Type B pancreatic cell (in vitro differentiated cells): ENCODE measurements at regions not wholly inside any gene's neighbourhood (a gene's known extent, or its start where the extent isn't known, plus 50 kb on each side); places are given as distances from the start of the nearest gene placed in this dataset.

Experiments
- DNase-seq: peaks from one replicate; pipeline ENCODE4 v3.0.0; 2021; ENCODE audit warnings: mixed read lengths; ENCODE audit not compliant: unreplicated experiment; ENCODE audit errors: extremely low spot score
- H3K27ac Mint-ChIP-seq: 2 replicates; pipeline ENCODE4 v1.8.0; 2021; ENCODE audit warnings: mild to moderate bottlenecking, mixed read lengths
- H3K27me3 Mint-ChIP-seq: 2 replicates; pipeline ENCODE4 v1.8.0; 2021; ENCODE audit warnings: mixed read lengths
- H3K36me3 Mint-ChIP-seq: 2 replicates; pipeline ENCODE4 v1.8.0; 2021; ENCODE audit warnings: mixed read lengths
- H3K4me1 Mint-ChIP-seq: one replicate; pipeline ENCODE4 v1.8.0; 2021; ENCODE audit warnings: mixed read lengths; ENCODE audit not compliant: unreplicated experiment
- H3K4me3 Mint-ChIP-seq: 2 replicates; pipeline ENCODE4 v1.8.0; 2021; ENCODE audit warnings: mild to moderate bottlenecking, mixed read lengths
- H3K9me3 Mint-ChIP-seq: 2 replicates; pipeline ENCODE4 v1.8.0; 2021; ENCODE audit warnings: mixed read lengths
- CTCF ChIP-seq: fragments of 200-600 bp; sonication (generic); conservative IDR thresholded peaks from 2 replicates; pipeline ENCODE4 v1.5.0; 2021; ENCODE audit warnings: antibody characterized with exemption, mild to moderate bottlenecking

GRCh38 chr6:48490658-48491057 is 379.7 kb upstream of the PTCHD4 start:
- Mint-ChIP-seq H3K4me3 (no peak overlapping the region), H3K9me3 (no peaks in the 10 kb centered on the region), H3K36me3 (no peaks in the 10 kb centered on the region), H3K27me3 (no peaks in the 10 kb centered on the region), H3K27ac (no peak overlapping the region), H3K4me1 (no peaks in the 10 kb centered on the region)
- no peak for DNase-seq
- TF ChIP-seq CTCF: no peak

- no peaks in the 10 kb centered on the region for H3K36me3 Mint-ChIP-seq
- no peak for TF ChIP-seq CTCF
- no peak overlapping the region for H3K27ac Mint-ChIP-seq
Measured at GRCh38 chr6:48486876-48487275, 375.9 kb upstream of the PTCHD4 start.

GRCh38 chr6:48486373-48486772 is 375.4 kb upstream of the PTCHD4 start:
- TF ChIP-seq CTCF: no peak
- Mint-ChIP-seq H3K27ac (no peak overlapping the region), H3K4me1 (no peaks in the 10 kb centered on the region), H3K27me3 (no peaks in the 10 kb centered on the region), H3K9me3 (no peaks in the 10 kb centered on the region), H3K4me3 (no peak overlapping the region), H3K36me3 (no peaks in the 10 kb centered on the region)
- DNase-seq: no peak

More at GRCh38 chr6:48486876-48487275, 375.9 kb upstream of the PTCHD4 start:
- no peak for DNase-seq
- H3K4me1 Mint-ChIP-seq: no peaks in the 10 kb centered on the region
- H3K9me3 Mint-ChIP-seq: no peaks in the 10 kb centered on the region
- no peaks in the 10 kb centered on the region for H3K27me3 Mint-ChIP-seq
- H3K4me3 Mint-ChIP-seq: no peak overlapping the region

GRCh38 chr6:48476257-48476656 is 365.3 kb upstream of the PTCHD4 start:
- Mint-ChIP-seq H3K9me3 (no peaks in the 10 kb centered on the region), H3K27ac (no peak overlapping the region), H3K36me3 (no peaks in the 10 kb centered on the region), H3K27me3 (no peaks in the 10 kb centered on the region), H3K4me1 (no peaks in the 10 kb centered on the region), H3K4me3 (no peak overlapping the region)
- DNase-seq: no peak
- no peak for TF ChIP-seq CTCF

- TF ChIP-seq CTCF: no peak
- H3K27me3 Mint-ChIP-seq: no peaks in the 10 kb centered on the region
- no peaks in the 10 kb centered on the region for H3K4me1 Mint-ChIP-seq
- no peaks in the 10 kb centered on the region for H3K36me3 Mint-ChIP-seq
- no peaks in the 10 kb centered on the region for H3K9me3 Mint-ChIP-seq
- no peak overlapping the region for H3K27ac Mint-ChIP-seq
- no peak for DNase-seq
- H3K4me3 Mint-ChIP-seq: no peak overlapping the region
Measured at GRCh38 chr6:48475275-48475674, 364.3 kb upstream of the PTCHD4 start.

- Mint-ChIP-seq H3K4me3 (no peak overlapping the region), H3K9me3 (no peaks in the 10 kb centered on the region), H3K27ac (no peak overlapping the region), H3K36me3 (no peaks in the 10 kb centered on the region), H3K27me3 (no peaks in the 10 kb centered on the region), H3K4me1 (no peaks in the 10 kb centered on the region)
- no peak for DNase-seq
- no peak for TF ChIP-seq CTCF
Measured at GRCh38 chr6:48474830-48475229, 363.8 kb upstream of the PTCHD4 start.
